BJ (cell line): ENCODE measurements at regions not wholly inside any gene's neighbourhood (a gene's known extent, or its start where the extent isn't known, plus 50 kb on each side); places are given as distances from the start of the nearest gene placed in this dataset.

Source experiments
- CTCF ChIA-PET: fragments of 350-600 bp; formaldehyde crosslinking; extraction: SDS; loops from one replicate; lab custom pipeline; 2021; ENCODE audit warnings: antibody characterized with exemption, inconsistent platforms; lab: Yijun Ruan, JAX
- POLR2A ChIA-PET: fragments of 300-600 bp; sonication (Branson Sonifier 250); formaldehyde crosslinking; extraction: SDS; loops from one replicate; lab custom pipeline; 2021; ENCODE audit warnings: antibody characterized with exemption; lab: Charles Lee
- DNase-seq: peaks from one replicate; pipeline ENCODE4 v3.0.0-alpha.2; 2011; ENCODE audit warnings: low read depth
- H3K27me3 ChIP-seq: 2 replicates; pipeline ENCODE4 v1.6.0; 2011; ENCODE audit warnings: low read length; ENCODE audit not compliant: control insufficient read depth, insufficient read depth
- H3K36me3 ChIP-seq: 2 replicates; pipeline ENCODE4 v1.5.1; 2011; ENCODE audit warnings: low read length; ENCODE audit not compliant: control insufficient read depth, insufficient read depth
- H3K4me3 ChIP-seq: 2 replicates; pipeline ENCODE4 v1.5.1; 2011; ENCODE audit warnings: low read depth, mild to moderate bottlenecking, control low read depth, low read length
- CTCF ChIP-seq: IDR thresholded peaks from 2 replicates; pipeline ENCODE4 v1.5.1; 2011; ENCODE audit warnings: low read depth, mild to moderate bottlenecking, control low read depth, inconsistent platforms, low read length, moderate library complexity; ENCODE audit not compliant: insufficient read depth

- ChIA-PET POLR2A (no interaction called here), CTCF (no interaction called here)
- Histone ChIP-seq H3K27me3 (no peaks in the 10 kb centered on the region), H3K36me3 (no peaks in the 10 kb centered on the region), H3K4me3 (no peak overlapping the region)
- peak; percentile 11; the same call in 1 of the 2 replicates for TF ChIP-seq CTCF
- DNase-seq, result no peak
Observed at GRCh38 chr2:145919477-145919876, 1399.6 kb upstream of the ZEB2 start.

DNA sequence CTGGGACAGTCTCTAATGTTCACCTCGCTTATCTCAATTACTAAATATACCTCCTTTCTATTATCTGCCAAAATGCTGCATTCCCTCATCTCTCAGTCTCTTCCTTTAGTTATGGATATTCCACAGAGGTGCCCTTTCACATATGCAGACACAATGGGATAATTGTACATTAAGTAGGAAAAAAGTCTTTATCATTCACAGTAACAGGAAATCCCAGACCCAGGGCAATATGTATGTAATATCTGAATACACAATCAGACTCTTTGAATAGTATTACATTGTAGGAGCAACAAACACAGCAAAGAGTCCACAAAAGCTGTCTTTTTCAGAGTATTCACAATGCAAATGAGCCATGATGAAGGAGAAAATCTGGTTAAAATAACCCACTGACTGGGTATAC lies 1399.0 kb upstream of the ZEB2 start:
- CTCF ChIA-PET, result no interaction called here
- Histone ChIP-seq H3K4me3 (no peak overlapping the region), H3K36me3 (no peaks in the 10 kb centered on the region), H3K27me3 (no peaks in the 10 kb centered on the region)
- POLR2A ChIA-PET, result no interaction called here
- TF ChIP-seq CTCF, result no peak
- DNase-seq, result no peak

DNA sequence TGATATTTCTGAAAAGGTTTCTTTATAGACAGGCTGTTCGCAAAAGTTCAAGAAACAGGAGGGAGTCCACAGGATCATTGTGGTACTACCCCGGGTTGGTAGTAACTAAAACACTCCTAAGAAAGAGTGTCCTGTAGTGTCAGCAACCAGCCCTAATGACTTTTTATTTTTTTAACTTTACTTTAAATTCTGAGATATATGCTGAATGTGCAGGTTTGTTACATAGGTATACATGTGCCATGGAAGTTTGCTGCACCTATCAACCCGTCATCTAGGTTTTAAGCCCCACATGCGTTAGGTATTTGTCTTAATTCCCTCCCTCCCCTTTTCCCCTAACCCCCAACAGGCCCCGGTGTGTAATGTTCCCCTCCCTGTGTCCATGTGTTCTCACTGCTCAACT lies 1396.9 kb upstream of the ZEB2 start:
- POLR2A ChIA-PET, result no interaction called here
- H3K4me3 ChIP-seq, result no peak overlapping the region
- CTCF ChIA-PET, result no interaction called here
- TF ChIP-seq CTCF, result no peak
- H3K27me3 ChIP-seq, result no peaks in the 10 kb centered on the region
- DNase-seq, result no peak
- H3K36me3 ChIP-seq, result no peaks in the 10 kb centered on the region

- no peak for DNase-seq
- CTCF ChIA-PET, result no interaction called here
- no peak for TF ChIP-seq CTCF
Observed at GRCh38 chr2:145914716-145915115, 1394.8 kb upstream of the ZEB2 start.

GRCh38 chr2:145910416-145910815 lies 1390.5 kb upstream of the ZEB2 start:
- POLR2A ChIA-PET, result interaction anchor here (0.7 kb wide), 1 partner anchor 42 kb away, joined by 4 read pairs; no protein-coding TSS in a partner anchor
- H3K27me3 ChIP-seq, result no peaks in the 10 kb centered on the region
- H3K4me3 ChIP-seq, result no peak overlapping the region
- H3K36me3 ChIP-seq, result no peaks in the 10 kb centered on the region
- no peak for DNase-seq
- no peak for TF ChIP-seq CTCF
- CTCF ChIA-PET, result no interaction called here

More at GRCh38 chr2:145914716-145915115, 1394.8 kb upstream of the ZEB2 start:
- POLR2A ChIA-PET, result no interaction called here
- Histone ChIP-seq H3K27me3 (no peaks in the 10 kb centered on the region), H3K36me3 (no peaks in the 10 kb centered on the region), H3K4me3 (no peak overlapping the region)
